Skeletal muscle cell (primary cell): ENCODE measurements at regions not wholly inside any gene's neighbourhood (a gene's known extent, or its start where the extent isn't known, plus 50 kb on each side); places are given as distances from the start of the nearest gene placed in this dataset.

ENCODE experiments used
- DNase-seq: peaks from one replicate; pipeline ENCODE4 v3.0.0-alpha.2; 2010; ENCODE audit warnings: low read depth
- H3K4me3 ChIP-seq: 2 replicates; pipeline ENCODE4 v1.5.1; 2011; ENCODE audit warnings: low read depth, mild to moderate bottlenecking, control low read depth, low read length, moderate library complexity

DNA sequence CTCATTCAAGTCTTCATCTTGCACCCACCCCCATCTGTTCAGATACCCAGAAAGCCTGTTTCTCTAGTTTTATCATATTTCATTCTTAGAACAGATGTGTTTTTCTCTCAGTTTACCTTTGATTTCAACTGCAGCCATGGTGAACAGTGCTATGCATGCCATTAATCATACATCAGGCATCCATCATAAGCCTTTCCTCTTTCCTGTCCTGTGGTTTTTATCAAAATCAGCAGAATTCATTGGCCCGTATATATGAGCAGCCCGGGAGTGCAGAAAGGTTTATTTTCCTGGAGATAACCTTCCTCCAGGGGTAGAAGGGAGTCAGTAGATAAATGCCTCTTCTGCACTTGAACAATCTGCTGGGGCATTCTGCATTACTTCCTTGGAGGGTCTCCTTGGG, 65.7 kb downstream of the IL21 start:
- DNase-seq, result no peak
- H3K4me3 ChIP-seq, result no peak overlapping the region

DNA sequence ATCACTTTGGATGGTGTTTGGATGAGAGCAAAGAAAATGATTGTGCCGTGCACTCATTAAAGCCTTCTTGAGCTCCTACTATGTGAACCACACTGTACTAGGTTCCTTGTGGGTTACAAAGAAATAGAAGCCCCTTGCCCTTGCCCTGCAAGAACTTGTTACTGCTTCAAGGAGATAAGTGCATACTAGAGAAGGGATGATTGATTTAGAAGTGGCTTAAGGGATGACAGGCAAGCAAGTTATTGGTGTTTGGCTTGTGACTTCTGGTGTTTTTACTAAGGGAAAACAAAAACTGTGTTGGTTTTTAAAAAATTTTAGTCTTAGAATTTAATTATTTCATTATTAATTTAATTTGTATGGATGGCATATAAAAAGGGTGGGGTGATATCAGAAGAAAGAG, 67.4 kb downstream of the IL21 start:
- DNase-seq, result no peak

DNA sequence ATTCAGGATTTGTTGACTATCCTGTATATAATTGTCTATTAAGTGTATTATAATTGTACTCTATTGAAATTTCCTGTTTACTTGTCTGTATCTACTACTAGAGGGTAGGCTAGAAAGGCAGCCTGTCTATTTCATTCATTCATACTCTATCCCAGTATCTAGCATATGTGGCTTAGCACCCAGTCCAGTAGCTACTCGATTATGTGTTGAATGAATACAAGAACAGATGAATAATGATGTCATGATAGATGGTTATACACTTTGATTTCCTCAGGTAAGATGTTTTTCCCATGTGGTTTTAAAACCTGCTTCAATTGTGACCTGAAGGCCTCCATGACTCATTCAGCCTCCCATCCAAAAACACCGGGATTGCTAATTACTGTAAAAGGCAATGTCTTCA, 68.0 kb downstream of the IL21 start:
- DNase-seq, result no peak
- H3K4me3 ChIP-seq, result no peak overlapping the region

More for the DNA sequence above, 67.4 kb downstream of the IL21 start:
- no peak overlapping the region for H3K4me3 ChIP-seq

DNA sequence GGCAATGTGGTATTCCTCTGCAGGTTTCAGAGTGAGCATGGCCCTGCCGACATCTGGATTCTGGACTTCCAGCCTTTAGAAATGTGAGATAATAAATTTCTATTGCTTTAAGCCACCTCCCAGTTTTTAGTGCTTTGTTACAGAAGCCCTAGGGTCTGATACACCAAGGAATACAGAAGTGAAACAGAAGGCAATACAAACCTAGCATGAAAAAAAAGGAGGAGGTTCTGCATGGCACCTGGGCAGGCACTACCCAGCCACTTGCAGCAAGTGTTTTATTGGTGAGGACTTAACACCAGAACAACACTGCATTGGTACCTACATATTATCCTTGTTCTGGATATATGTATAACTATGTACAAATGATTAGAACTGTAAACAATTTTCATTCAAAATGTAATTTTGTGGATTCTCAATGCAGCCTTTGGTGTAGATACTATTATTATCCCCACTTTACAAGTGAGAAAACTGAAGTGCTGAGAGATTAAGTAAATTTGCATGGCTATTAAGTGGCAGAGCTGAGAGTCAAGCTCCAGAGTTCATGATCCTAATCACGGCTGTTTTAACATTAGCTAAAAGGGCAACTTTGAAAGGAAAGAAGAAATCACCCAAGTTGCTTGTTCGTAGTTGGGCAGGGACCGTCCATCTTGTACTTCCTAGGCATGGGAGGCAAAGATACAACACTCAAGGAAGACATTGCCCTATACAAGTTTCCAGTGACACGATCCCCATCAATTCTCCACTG, 71.8 kb downstream of the IL21 start:
- no peak overlapping the region for H3K4me3 ChIP-seq
- DNase-seq, result no peak

DNA sequence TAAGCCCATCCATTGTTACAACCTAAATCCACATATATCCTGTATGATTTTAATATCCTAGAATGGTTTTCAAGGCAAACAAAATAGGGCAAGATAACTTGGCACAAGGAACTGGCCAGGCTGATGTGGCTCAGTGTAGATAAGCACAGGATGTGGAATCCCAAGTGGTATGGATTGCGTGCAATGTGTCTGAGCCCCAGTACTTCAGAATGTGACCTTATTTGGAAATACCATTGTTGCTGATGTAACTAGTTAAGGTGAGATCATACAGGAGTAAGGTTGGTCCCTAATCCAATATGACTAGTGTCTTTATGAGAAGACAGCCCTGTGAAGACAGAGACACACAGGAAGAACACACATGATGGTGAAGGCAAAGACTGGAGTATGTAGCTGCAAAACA, 72.4 kb downstream of the IL21 start:
- H3K4me3 ChIP-seq, result no peak overlapping the region
- peak; percentile 24 for DNase-seq

DNA sequence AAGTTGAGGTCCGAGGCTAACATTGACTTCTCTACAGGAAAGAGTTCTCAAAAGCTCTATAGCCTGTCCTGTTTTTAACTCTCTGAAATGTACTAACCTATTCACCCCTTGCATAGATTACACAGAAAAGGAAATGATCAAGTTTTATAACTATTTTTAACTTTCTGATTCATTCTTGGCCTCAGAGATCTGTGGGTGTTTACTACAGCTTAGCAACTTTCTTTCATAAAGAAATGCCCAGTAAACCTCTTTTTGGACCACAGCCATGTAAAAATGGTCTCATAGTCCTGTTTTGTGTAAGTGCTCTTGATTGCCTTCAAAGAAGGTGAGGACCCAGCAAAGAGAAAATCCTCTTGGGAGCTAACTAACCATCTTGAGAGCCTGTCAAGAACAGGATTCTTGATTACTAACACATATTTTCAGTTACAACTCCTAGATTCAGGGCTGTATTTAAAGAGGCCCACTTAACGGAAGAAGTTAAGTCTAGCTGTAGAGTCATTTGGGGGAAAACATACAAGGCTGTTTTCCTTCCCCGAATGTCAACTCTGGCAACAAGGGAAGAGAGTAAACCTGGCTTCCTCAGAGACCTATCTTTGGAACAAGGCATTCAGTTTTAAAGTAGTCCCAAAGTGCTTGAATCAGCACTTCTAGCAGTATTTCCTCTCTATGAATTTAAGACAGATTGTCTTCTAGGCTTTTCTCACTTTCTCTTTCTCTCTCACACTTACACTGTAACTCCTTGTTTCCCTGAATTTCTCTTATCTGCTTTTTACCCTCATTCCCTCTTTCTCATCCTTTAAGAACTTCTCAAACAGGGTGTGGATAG, 78.2 kb downstream of the IL21 start:
- peak; percentile 63 for DNase-seq
- H3K4me3 ChIP-seq, result no peak overlapping the region

DNA sequence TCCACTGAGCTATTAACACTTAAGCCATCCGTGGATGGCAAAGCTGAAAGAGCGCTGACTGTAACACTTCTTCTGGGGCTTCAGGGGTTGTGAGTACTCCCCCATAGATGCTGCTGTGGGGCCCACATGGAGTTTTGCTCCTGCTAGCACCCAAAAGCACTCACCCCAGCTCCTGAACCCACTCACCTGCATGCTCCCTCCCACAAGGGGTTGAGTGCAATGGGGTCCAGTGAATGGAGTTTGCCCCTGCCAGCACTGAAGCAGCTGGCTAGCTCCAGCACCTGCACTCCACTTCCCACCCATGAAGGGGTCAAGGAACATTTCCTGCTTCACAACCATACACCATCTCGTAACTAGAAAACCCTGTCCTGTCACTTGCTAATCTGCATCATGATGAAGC, 78.9 kb downstream of the IL21 start:
- no peak overlapping the region for H3K4me3 ChIP-seq
- DNase-seq, result no peak

DNA sequence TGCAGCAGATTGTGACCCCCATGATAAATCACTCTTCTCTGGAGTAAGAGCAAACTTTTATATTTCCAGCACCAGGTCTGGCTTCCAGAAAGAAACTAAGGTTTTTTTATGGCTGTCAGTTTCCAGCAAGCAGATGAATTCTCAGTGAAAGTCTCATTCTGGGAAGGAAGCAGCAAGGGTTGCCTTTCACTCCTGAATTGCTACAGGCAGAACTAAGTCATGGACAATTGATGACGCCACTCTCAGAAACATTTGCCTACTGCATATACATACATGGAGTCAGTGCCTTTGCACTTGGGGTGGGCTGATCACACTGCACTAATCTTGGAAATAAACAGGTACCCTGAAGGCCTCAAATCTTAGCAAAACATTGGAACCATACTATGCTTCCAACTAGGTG, 80.0 kb downstream of the IL21 start:
- H3K4me3 ChIP-seq, result no peak overlapping the region
- DNase-seq, result no peak

DNA sequence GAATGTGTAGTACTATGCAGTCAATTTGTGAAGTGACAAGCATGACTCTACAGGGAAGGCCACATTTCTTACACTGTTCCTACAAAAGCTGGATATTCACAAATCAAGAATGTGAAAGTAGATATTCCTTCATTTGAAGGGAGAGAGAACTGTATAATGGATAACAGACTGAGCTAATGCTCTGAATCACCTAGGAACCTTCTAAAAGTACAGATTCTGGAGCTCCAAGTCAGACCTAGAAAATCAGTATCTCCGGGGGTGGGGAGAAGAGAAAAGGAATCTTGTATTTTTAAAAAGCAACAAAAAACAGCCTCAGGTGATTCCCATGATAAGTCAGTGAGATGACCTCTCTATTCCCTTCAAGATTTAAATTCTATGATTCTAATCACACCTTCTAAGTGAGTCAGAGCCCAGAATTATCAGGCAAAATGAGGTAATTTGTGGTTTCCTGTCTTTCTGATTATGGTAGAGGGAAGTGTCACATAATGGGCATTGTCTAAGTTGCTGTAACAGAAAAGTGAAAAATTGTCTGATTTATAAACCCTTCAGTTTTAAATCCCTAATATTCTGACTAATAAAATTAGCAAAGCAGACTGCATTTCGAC, 80.9 kb downstream of the IL21 start:
- no peak for DNase-seq
- H3K4me3 ChIP-seq, result no peak overlapping the region

DNA sequence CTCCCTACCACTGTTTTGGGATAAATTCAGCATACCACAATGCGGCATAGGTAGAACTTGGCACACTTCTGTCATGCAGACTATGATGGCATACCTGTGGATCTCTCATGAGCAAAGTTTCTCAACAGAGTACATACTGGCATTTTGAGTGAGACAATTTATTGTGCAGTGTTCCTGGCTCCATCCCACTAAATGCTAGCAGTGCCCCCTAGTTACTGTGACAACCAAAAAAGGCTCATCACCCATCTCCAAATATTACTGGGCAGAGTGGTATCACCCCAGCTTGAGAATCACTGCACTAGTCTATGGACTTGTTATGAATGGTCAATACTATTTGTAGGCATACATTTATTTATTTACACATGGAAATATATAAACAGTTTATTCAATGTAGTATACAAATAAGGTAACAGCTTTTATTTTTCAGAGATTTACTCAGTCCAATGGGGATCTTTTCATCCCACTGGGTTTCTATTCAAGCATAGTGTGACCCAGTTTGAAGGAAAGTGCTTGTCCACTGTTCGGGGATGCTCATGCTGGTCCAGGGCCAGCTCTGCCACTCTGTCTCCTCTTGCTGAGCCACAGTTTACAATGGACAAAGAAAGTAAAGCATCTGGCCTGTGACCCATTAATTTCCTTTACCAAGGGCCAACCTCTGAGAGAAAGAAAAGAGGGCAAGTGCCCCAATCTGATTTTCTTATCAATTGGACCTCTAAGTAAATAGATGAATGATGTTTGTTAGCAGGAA, 81.0 kb upstream of the IL2 start:
- no peak for DNase-seq
- no peak overlapping the region for H3K4me3 ChIP-seq

DNA sequence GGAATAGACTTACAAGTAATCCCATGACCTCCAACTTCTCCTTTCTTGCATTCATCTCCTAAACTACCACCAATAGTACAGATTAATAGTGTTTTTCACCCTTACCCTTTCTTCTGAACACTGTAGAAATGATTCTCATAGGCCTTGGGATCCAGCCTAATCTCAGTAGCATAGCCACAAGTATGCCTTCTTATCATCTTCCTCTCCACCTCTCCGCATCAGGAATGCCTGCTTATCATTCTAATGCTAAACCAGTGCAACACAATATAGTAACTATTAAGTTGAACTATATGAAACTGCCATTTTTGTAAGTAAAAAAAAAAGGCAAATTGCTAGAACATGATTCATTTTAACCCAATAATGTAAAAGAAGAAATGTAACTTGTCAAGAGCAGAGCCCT, 79.5 kb upstream of the IL2 start:
- DNase-seq, result no peak
- H3K4me3 ChIP-seq, result no peak overlapping the region

DNA sequence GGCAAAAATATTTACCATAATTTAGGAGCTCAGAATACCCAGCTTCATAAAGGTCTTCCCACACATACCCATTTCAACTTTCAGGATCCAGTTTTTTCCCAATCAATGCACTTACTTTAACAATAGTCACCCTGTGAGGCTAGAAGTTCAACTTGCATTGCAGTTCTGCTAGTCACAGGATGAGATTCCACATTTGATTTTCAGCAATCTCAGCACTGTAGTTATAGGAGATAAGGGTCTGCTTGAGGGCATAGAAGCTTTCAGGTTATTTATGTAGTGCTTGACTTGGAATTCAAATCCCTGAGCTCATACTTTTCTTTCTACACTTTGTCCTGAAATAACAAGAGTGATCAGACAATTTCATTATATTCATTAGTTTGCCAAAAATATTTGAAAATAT, 78.3 kb upstream of the IL2 start:
- no peak for DNase-seq
- H3K4me3 ChIP-seq, result no peak overlapping the region

DNA sequence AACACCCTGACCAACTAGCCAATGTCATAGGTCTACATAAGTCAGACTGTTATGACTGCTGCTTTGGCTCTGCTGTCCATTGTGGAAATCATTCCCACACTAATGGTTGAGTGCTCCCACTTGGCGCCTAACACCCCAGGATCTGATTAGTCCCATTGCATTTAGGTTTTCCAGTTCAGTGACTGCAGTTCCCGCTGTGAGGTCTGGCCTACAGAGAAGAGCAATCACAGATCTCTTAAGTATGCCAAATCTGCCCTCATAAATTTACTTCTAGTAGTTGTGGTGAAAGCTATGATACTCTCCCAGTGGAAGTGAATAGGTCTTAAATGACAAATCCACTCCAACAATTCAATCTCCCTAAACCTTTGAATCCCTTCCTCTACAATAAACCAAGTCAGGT, 77.3 kb upstream of the IL2 start:
- DNase-seq, result no peak
- no peak overlapping the region for H3K4me3 ChIP-seq

DNA sequence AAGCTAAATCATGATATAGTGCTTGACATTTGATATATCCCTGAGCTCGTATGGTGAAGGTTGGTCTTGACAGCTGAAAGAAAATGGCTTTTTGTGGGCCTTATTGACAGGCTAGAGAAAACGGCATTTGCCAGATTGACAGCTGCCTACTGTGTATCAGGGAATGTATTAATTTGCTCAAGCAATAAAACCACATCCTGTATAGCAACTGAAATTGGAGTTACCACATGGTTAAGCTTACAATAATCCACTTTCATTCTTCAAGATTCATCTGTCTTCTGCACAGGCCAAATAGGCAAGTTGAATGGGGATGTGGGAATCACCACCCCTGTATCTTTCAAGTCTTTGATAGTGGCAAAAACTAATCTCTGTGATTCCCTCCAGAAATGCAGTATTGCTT, 76.2 kb upstream of the IL2 start:
- H3K4me3 ChIP-seq, result no peak overlapping the region
- no peak for DNase-seq

DNA sequence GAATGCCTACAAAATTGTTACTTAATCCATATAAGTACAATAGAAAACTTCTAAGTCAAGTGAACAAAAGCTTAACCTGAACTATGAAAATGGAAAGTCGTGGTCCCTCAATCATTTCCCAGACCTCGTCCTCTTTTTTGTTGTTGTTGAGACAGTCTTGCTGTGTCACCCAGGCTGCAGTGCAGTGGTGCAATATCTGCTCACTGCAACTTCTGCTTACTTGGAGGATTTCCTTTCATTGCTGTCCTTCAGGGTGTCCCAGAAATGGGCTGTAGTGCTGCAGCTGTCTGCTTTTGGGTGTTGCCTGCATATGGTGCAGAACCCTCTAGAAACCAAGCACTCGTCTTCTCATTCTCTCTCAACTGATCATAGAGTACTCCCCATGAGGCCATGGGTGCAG, 75.0 kb upstream of the IL2 start:
- no peak overlapping the region for H3K4me3 ChIP-seq
- no peak for DNase-seq

DNA sequence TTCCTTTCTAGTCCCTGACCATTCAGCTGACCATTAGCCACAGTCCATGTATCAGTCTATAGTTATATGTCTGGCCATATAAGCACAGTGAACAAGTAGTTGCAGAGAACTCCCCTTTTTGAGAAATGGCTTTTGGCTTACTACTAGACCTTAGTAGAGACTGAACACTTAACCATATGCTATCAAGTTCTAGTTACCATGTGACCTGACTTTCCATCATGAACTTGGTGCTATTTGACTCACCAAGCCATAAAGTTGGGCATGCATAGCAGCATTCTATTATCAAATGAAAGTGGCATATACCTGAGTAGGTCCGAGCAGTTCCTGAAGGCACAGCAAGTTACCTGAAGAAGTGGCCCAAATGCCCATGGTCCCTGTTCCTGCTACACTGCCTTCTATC, 74.5 kb upstream of the IL2 start:
- H3K4me3 ChIP-seq, result no peak overlapping the region
- DNase-seq, result no peak

DNA sequence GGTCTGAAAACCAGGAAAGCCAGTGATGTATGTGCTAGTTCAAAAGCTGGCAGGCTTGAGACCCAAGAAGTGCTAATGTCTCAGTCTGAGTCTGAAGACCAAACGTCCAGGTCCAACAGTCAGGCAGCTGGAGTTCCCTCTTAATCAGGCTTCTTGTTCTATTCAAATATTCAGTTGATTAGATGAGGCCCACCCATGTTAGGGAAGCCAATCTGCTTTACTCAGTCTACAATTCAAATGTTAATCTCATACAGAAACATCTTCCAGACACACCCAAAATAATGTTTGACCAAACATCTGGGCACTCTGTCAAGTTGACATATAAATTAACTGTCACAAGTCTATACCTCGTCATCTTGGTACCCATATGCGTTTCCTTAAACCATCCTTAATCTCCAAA, 72.4 kb upstream of the IL2 start:
- H3K4me3 ChIP-seq, result no peak overlapping the region
- no peak for DNase-seq

DNA sequence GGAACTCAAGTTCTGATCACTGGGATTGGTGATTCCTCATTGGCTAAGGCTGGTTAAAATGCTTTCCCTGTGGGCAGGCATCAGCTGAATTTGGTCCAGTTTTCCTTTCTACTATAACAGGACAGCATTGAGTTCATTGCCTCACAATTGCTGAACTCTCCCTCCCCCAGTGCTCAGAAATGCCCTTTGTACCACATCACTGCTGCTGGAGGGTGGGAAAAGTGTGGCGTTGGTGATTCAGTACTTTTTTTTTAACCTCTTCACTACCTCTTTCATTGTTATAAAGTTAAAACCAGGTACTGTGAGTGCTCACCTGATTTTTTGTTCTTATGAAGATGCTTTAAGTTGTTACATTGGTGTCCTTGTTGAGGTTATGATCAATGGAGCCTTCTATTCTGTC, 69.3 kb upstream of the IL2 start:
- H3K4me3 ChIP-seq, result no peak overlapping the region
- DNase-seq, result no peak

DNA sequence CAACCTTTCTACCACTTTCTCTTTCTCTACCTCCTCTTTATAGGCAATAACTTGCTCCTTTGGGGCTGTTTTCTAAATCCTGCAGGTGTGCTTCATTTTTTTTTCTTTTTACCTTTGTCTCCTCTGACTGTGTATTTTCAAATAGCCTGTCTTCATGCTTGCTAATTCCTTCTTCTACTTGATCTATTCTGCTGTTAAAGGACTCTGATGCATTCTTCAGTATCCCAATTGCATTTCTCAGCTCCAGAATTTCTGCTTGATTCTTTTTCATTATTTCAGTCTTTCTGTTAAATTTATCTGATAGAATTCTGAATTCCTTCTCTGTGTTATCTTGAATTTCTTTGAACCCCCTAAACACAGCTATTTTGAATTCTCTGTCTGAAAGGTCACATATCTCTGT, 67.7 kb upstream of the IL2 start:
- DNase-seq, result no peak
- no peak overlapping the region for H3K4me3 ChIP-seq

DNA sequence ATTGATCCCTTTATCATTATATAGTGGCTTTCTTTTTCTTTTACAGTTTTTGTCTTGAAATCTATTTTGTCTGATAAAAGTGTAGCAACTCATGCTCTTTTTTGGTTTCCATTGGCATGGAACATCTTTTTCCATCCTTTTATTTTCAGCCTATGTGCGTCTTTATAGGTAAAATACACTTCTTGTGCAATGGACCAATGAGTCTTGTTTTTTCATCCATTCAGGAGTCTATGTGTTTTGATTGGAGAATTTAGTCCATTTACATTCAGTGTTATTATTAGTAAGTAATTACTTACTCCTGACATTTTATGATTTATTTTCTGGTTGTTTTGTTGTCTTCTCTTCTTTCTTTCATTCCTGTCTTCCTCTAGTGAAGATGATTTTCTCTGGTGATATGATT, 66.4 kb upstream of the IL2 start:
- DNase-seq, result no peak
- H3K4me3 ChIP-seq, result no peak overlapping the region
